ENCODE measurements at regions not wholly inside any gene's neighbourhood (a gene's known extent, or its start where the extent isn't known, plus 50 kb on each side); places are given as distances from the start of the nearest gene placed in this dataset.

- H3K4me3 ChIP-seq (ENCODE audit: low read length) = no peak overlapping the region
- peak; percentile 29 for DNase-seq (ENCODE audit: low read depth)
- TF ChIP-seq CTCF (IDR thresholded peaks at IDR 0.05; ENCODE audit: insufficient read depth, low read depth, low read length, missing control alignments) = no peak
Observed at GRCh38 chr12:92496790-92497189, 206.0 kb upstream of the PLEKHG7 start.

GRCh38 chr12:92495108-92495507, 207.7 kb upstream of the PLEKHG7 start:
- no peak overlapping the region for H3K4me3 ChIP-seq (ENCODE audit: low read length)
- no peak for DNase-seq (ENCODE audit: low read depth)
- TF ChIP-seq CTCF (IDR thresholded peaks at IDR 0.05; ENCODE audit: insufficient read depth, low read depth, low read length, missing control alignments) = no peak

GRCh38 chr12:92493816-92494215, 209.0 kb upstream of the PLEKHG7 start:
- no peak overlapping the region for H3K4me3 ChIP-seq (ENCODE audit: low read length)
- peak; percentile 17 for DNase-seq (ENCODE audit: low read depth)
- TF ChIP-seq CTCF (IDR thresholded peaks at IDR 0.05; ENCODE audit: insufficient read depth, low read depth, low read length, missing control alignments) = no peak

GRCh38 chr12:92492995-92493394, 209.8 kb upstream of the PLEKHG7 start:
- no peak for TF ChIP-seq CTCF (IDR thresholded peaks at IDR 0.05; ENCODE audit: insufficient read depth, low read depth, low read length, missing control alignments)
- no peak overlapping the region for H3K4me3 ChIP-seq (ENCODE audit: low read length)
- DNase-seq (ENCODE audit: low read depth) = no peak

- DNase-seq (ENCODE audit: low read depth) = no peak
- no peak overlapping the region for H3K4me3 ChIP-seq (ENCODE audit: low read length)
- no peak for TF ChIP-seq CTCF (IDR thresholded peaks at IDR 0.05; ENCODE audit: insufficient read depth, low read depth, low read length, missing control alignments)
Observed at GRCh38 chr12:92492291-92492690, 210.5 kb upstream of the PLEKHG7 start.

GRCh38 chr12:92489781-92490180, 213.0 kb upstream of the PLEKHG7 start:
- no peak overlapping the region for H3K4me3 ChIP-seq (ENCODE audit: low read length)
- no peak for TF ChIP-seq CTCF (IDR thresholded peaks at IDR 0.05; ENCODE audit: insufficient read depth, low read depth, low read length, missing control alignments)
- no peak for DNase-seq (ENCODE audit: low read depth)

- no peak overlapping the region for H3K4me3 ChIP-seq (ENCODE audit: low read length)
- no peak for TF ChIP-seq CTCF (IDR thresholded peaks at IDR 0.05; ENCODE audit: insufficient read depth, low read depth, low read length, missing control alignments)
- no peak for DNase-seq (ENCODE audit: low read depth)
Observed at GRCh38 chr12:92488735-92489134, 214.1 kb upstream of the PLEKHG7 start.
